Endothelial cell of umbilical vein (primary cell): ENCODE measurements at regions not wholly inside any gene's neighbourhood (a gene's known extent, or its start where the extent isn't known, plus 50 kb on each side); places are given as distances from the start of the nearest gene placed in this dataset.

Experiments used
- BruUV-seq: library from RNA; stranded (reverse); fragments of 400-500 nt; replicated peaks from 2 replicates; lab custom pipeline; 2021; lab: Mats Ljungman, UMichigan
- CTCF ChIA-PET: fragments of 300-600, 350-600 bp; sonication (Branson Sonifier 250); formaldehyde crosslinking; loops from one replicate; lab custom pipeline; 2021; ENCODE audit warnings: antibody characterized with exemption, inconsistent platforms; lab: Charles Lee
- POLR2A ChIA-PET: fragments of 300-600, 350-600 bp; sonication (Branson Sonifier 250); formaldehyde crosslinking; loops from one replicate; lab custom pipeline; 2021; ENCODE audit warnings: antibody characterized with exemption, inconsistent platforms; lab: Charles Lee
- DNase-seq: peaks from one replicate; pipeline ENCODE4 v3.0.0-alpha.2; 2011; ENCODE audit warnings: low read depth, low spot score
- FAIRE-seq: peaks from 2 replicates; lab custom pipeline; 2011; peaks lifted over from hg19 to GRCh38; lab: Jason Lieb, UNC
- H2AFZ ChIP-seq: 2 replicates; pipeline ENCODE4 v1.6.0; 2012; ENCODE audit warnings: low read depth, low read length, control low read depth, inconsistent platforms
- H3K27ac ChIP-seq: 2 replicates; pipeline ENCODE4 v1.5.1; 2011; ENCODE audit warnings: low read depth, mild to moderate bottlenecking, control low read depth, low read length, moderate library complexity; ENCODE audit not compliant: insufficient read depth
- H3K27me3 ChIP-seq, 2 experiments: 2 replicates each; pipeline versions ENCODE4 v1.6.0 to v1.6.1; 2011; ENCODE audit warnings: low read length in 2 of 2, mixed read lengths in 1 of 2; ENCODE audit not compliant: control insufficient read depth in 2 of 2, insufficient read depth in 2 of 2
- H3K36me3 ChIP-seq, 2 experiments: 2 replicates in 1 of 2; 3 replicates in 1 of 2; pipeline ENCODE4 v1.5.1; 2011; ENCODE audit warnings: low read length in 2 of 2, mild to moderate bottlenecking in 1 of 2, moderate library complexity in 1 of 2; ENCODE audit not compliant: control insufficient read depth in 2 of 2, insufficient read depth in 2 of 2; ENCODE audit errors: extremely low read depth in 1 of 2
- H3K4me1 ChIP-seq: 3 replicates; pipeline ENCODE4 v1.5.1; 2011; ENCODE audit warnings: mild to moderate bottlenecking, low read length; ENCODE audit not compliant: control insufficient read depth, insufficient read depth; ENCODE audit errors: extremely low read depth
- H3K4me2 ChIP-seq: 2 replicates; pipeline ENCODE4 v1.6.1; 2011; ENCODE audit warnings: low read length, control low read depth, mixed read lengths; ENCODE audit not compliant: insufficient read depth
- H3K4me3 ChIP-seq, 3 experiments: fragments of 200-600 bp in 1 of 3; sonication (generic), shearing (Covaris generic) in 1 of 3; replicated peaks in 1 of 3; 2 replicates each; pipeline ENCODE4 v1.5.1; 2011 to 2016; ENCODE audit warnings: control low read depth in 3 of 3, low read length in 3 of 3, mild to moderate bottlenecking in 2 of 3, inconsistent platforms in 1 of 3, low read depth in 1 of 3, moderate library complexity in 1 of 3; ENCODE audit not compliant: insufficient read depth in 1 of 3
- H3K79me2 ChIP-seq: 2 replicates; pipeline ENCODE4 v1.6.0; 2012; ENCODE audit warnings: low read length, inconsistent platforms; ENCODE audit not compliant: control insufficient read depth, insufficient read depth
- H3K9ac ChIP-seq: replicated peaks from 2 replicates; pipeline ENCODE3; 2011; ENCODE audit warnings: low read length, control low read depth; ENCODE audit not compliant: insufficient read depth; ENCODE audit errors: extremely low read depth
- H3K9me1 ChIP-seq: replicated peaks from 3 replicates; pipeline ENCODE4 v1.6.0; 2011; ENCODE audit warnings: mild to moderate bottlenecking, low read length; ENCODE audit not compliant: control insufficient read depth, insufficient read depth; ENCODE audit errors: extremely low read depth
- H3K9me3 ChIP-seq: replicated peaks from 2 replicates; pipeline ENCODE4 v1.5.1; 2012; ENCODE audit warnings: low read length, inconsistent platforms; ENCODE audit not compliant: control insufficient read depth, insufficient read depth
- H4K20me1 ChIP-seq: replicated peaks from 2 replicates; pipeline ENCODE3; 2011; ENCODE audit warnings: mild to moderate bottlenecking, low read length; ENCODE audit not compliant: control insufficient read depth, insufficient read depth; ENCODE audit errors: extremely low read depth
- CTCF ChIP-seq, 2 donors: IDR thresholded peaks; 1 replicate in 1 of 2; 2 replicates in 1 of 2; pipeline ENCODE4 v1.5.1; 2011; ENCODE audit warnings: low read length in 2 of 2, mild to moderate bottlenecking in 2 of 2, moderate library complexity in 2 of 2, control low read depth in 1 of 2, inconsistent platforms in 1 of 2, low read depth in 1 of 2; ENCODE audit not compliant: insufficient read depth in 1 of 2; ENCODE audit errors: extremely low read depth in 1 of 2
- EZH2 ChIP-seq: IDR thresholded peaks from 2 replicates; pipeline ENCODE4 v1.6.1; 2012; ENCODE audit warnings: borderline replicate concordance, low read depth, mild to moderate bottlenecking, moderate library complexity, low read length, inconsistent platforms; ENCODE audit not compliant: severe bottlenecking
- FOS ChIP-seq: IDR thresholded peaks from 2 replicates; pipeline ENCODE4 v1.6.1; 2011; ENCODE audit warnings: mild to moderate bottlenecking, low read length, moderate library complexity, borderline replicate concordance; ENCODE audit not compliant: insufficient read depth
- GATA2 ChIP-seq: IDR thresholded peaks from 2 replicates; pipeline ENCODE4 v1.7.0; 2011; ENCODE audit warnings: low read depth, mild to moderate bottlenecking, moderate library complexity, mixed read lengths, low read length; ENCODE audit not compliant: insufficient read length, insufficient read depth
- JUN ChIP-seq: IDR thresholded peaks from 2 replicates; pipeline ENCODE4 v1.6.1; 2011; ENCODE audit warnings: borderline replicate concordance, low read depth; ENCODE audit not compliant: insufficient read length, insufficient read depth
- MAX ChIP-seq: IDR thresholded peaks from 2 replicates; pipeline ENCODE4 v1.6.1; 2011; ENCODE audit not compliant: insufficient read depth, insufficient read length
- MYC ChIP-seq: IDR thresholded peaks from one replicate; pipeline ENCODE4 v1.6.1; 2011; ENCODE audit warnings: mild to moderate bottlenecking, low read depth, low read length
- POLR2A ChIP-seq: IDR thresholded peaks from 2 replicates; pipeline ENCODE4 v1.6.1; 2012; ENCODE audit warnings: low read depth, mild to moderate bottlenecking, control low read depth, low read length
- POLR2AphosphoS5 ChIP-seq: IDR thresholded peaks from 2 replicates; pipeline ENCODE4 v1.6.1; 2012; ENCODE audit warnings: low read depth, mild to moderate bottlenecking, control low read depth, low read length, moderate library complexity; ENCODE audit not compliant: insufficient read depth
- dilution Hi-C: fragments of 300-500 bp; cut with MboI; formaldehyde crosslinking; loops from one replicate; pipeline ENCODE4 v1.15.0; 2019; ENCODE audit warnings: low sequenced_read_pairs; ENCODE audit not compliant: extremely low pct_ligation_motif_present
- intact Hi-C: fragments of 100-400 bp; cut with micrococcal nuclease; formaldehyde crosslinking; loops from one replicate; pipeline ENCODE4 v1.10.0; 2022

- no TSS peak for BruUV-seq
- dilution Hi-C loops (no loop called here), intact Hi-C loops (no loop called here)
- Histone ChIP-seq H3K9me3 (no peaks in the 10 kb centered on the region), H3K36me3 (no peaks in the 10 kb centered on the region), H3K9me1 (no peaks in the 10 kb centered on the region), H3K4me2 (no peak overlapping the region), H3K4me3 (no peak overlapping the region), H3K27me3 (no peaks in the 10 kb centered on the region), H3K27ac (peak overlapping the region; percentile 40), H4K20me1 (no peaks in the 10 kb centered on the region), H2AFZ (peak overlapping the region; percentile 97), H3K4me1 (peaks cover 3% of the 10 kb centered on the region), H3K79me2 (no peaks in the 10 kb centered on the region), H3K9ac (no peak overlapping the region)
- CTCF ChIA-PET, result no interaction called here
- peak; percentile 69 for FAIRE-seq
- POLR2A ChIA-PET, result no interaction called here
- no peak for TF ChIP-seq MAX
- TF ChIP-seq MYC, result no peak
- no peak for TF ChIP-seq CTCF (IDR thresholded peaks at IDR 0.05; ENCODE audit: extremely low read depth in 1 of 2, insufficient read depth in 1 of 2, low read depth in 1 of 2, low read length in 2 of 2)
- no peak for TF ChIP-seq POLR2AphosphoS5
- no peak for TF ChIP-seq FOS
- no peak for TF ChIP-seq JUN
- TF ChIP-seq POLR2A, result no peak
- no peak for TF ChIP-seq EZH2
- no peak for TF ChIP-seq GATA2
- no peak for DNase-seq
Observed at GRCh38 chr4:129446074-129446473, 350.1 kb downstream of the C4orf33 start.
